K562 (cell line): ENCODE measurements at regions not wholly inside any gene's neighbourhood (a gene's known extent, or its start where the extent isn't known, plus 50 kb on each side); places are given as distances from the start of the nearest gene placed in this dataset.

Experiments used
- ATF4 ChIP-seq: fragments of 450-650 bp; formaldehyde crosslinking; IDR thresholded peaks from 2 replicates; pipeline ENCODE4 v1.4.0; 2022; ENCODE audit warnings: mild to moderate bottlenecking, moderate library complexity
- HDAC2 ChIP-seq: fragments of 450-650 bp; IDR thresholded peaks from 2 replicates; pipeline ENCODE4 v1.6.1; 2016; ENCODE audit warnings: mild to moderate bottlenecking
- MEF2D ChIP-seq: conservative IDR thresholded peaks from 2 replicates; pipeline ENCODE4 v1.6.1; 2016; ENCODE audit warnings: low read depth, missing genetic modification characterization, missing compliant biosample characterization
- RREB1 ChIP-seq: fragments of 250-450 bp; sonication (Bioruptor Pico); IDR thresholded peaks from 2 replicates; pipeline ENCODE4 v1.4.0; 2020
- SIN3A ChIP-seq, 2 experiments: fragments of 150-350 bp in 1 of 2; IDR thresholded peaks; 2 replicates each; pipeline ENCODE4 v1.6.1; 2011 to 2016; ENCODE audit warnings: borderline replicate concordance in 2 of 2, low read depth in 2 of 2, low read length in 2 of 2, mild to moderate bottlenecking in 2 of 2, moderate library complexity in 2 of 2; ENCODE audit not compliant: control insufficient read depth in 1 of 2
- SRSF9 ChIP-seq: fragments of 200-400 bp; formaldehyde crosslinking; IDR thresholded peaks from 2 replicates; pipeline ENCODE4 v1.6.1; 2017; ENCODE audit warnings: low read depth, low read length, borderline replicate concordance
- TCF7 ChIP-seq: sonication (generic); IDR thresholded peaks from 2 replicates; pipeline ENCODE4 v1.6.1; 2016; ENCODE audit warnings: antibody characterized with exemption, borderline replicate concordance
- ZNF77 ChIP-seq: fragments of 250-450 bp; sonication (Bioruptor Pico); IDR thresholded peaks from 2 replicates; pipeline ENCODE4 v1.5.0; 2020
- TF ChIP-seq, protein P1 (sequence below): IDR thresholded peaks from 2 replicates; pipeline ENCODE4 v1.6.1; 2014; ENCODE audit warnings: antibody characterized with exemption
- TF ChIP-seq, protein P2 (sequence below): sonication (generic); formaldehyde crosslinking; IDR thresholded peaks from 2 replicates; pipeline ENCODE4 v1.8.1; 2022; ENCODE audit warnings: missing genetic modification reagents

DNA sequence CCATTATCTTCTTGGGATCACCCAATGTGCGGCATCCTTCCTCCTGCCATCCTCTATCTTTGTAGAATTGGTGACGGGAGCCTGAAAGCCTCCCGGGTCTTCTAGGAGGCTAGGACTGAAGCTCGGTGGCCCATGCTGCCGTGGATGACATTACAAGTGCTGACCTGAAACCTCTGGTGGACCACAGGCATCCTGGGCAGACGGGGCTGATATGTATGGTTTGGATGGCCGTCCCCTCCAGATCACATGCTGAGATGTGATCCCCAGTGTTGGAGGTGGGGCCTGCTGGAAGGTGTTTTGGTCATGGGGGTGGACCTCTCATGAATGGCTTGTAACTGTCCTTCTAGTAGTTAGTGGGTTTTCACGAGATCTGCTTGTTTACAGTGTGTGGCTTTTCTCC lies 1525.8 kb downstream of the BRD1 start (continued):
- TF ChIP-seq, protein P1, sequence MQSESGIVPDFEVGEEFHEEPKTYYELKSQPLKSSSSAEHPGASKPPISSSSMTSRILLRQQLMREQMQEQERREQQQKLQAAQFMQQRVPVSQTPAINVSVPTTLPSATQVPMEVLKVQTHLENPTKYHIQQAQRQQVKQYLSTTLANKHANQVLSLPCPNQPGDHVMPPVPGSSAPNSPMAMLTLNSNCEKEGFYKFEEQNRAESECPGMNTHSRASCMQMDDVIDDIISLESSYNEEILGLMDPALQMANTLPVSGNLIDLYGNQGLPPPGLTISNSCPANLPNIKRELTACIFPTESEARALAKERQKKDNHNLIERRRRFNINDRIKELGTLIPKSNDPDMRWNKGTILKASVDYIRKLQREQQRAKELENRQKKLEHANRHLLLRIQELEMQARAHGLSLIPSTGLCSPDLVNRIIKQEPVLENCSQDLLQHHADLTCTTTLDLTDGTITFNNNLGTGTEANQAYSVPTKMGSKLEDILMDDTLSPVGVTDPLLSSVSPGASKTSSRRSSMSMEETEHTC = no peak
- TF ChIP-seq RREB1 (CRISPR knock-in tag) (no peak), TCF7 (no peak), HDAC2 (no peak), SIN3A (IDR thresholded peaks at IDR 0.05; ENCODE audit: borderline replicate concordance in 2 of 2, control insufficient read depth in 1 of 2, low read depth in 2 of 2, low read length in 2 of 2) (no peak), ZNF77 (CRISPR knock-in tag) (no peak), MEF2D (tag) (no peak), SRSF9 (no peak), ATF4 (CRISPR knock-in tag) (no peak)
- TF ChIP-seq, protein P2, sequence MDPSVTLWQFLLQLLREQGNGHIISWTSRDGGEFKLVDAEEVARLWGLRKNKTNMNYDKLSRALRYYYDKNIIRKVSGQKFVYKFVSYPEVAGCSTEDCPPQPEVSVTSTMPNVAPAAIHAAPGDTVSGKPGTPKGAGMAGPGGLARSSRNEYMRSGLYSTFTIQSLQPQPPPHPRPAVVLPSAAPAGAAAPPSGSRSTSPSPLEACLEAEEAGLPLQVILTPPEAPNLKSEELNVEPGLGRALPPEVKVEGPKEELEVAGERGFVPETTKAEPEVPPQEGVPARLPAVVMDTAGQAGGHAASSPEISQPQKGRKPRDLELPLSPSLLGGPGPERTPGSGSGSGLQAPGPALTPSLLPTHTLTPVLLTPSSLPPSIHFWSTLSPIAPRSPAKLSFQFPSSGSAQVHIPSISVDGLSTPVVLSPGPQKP = no peak
